ENCODE measurements at regions not wholly inside any gene's neighbourhood (a gene's known extent, or its start where the extent isn't known, plus 50 kb on each side); places are given as distances from the start of the nearest gene placed in this dataset.

DNA sequence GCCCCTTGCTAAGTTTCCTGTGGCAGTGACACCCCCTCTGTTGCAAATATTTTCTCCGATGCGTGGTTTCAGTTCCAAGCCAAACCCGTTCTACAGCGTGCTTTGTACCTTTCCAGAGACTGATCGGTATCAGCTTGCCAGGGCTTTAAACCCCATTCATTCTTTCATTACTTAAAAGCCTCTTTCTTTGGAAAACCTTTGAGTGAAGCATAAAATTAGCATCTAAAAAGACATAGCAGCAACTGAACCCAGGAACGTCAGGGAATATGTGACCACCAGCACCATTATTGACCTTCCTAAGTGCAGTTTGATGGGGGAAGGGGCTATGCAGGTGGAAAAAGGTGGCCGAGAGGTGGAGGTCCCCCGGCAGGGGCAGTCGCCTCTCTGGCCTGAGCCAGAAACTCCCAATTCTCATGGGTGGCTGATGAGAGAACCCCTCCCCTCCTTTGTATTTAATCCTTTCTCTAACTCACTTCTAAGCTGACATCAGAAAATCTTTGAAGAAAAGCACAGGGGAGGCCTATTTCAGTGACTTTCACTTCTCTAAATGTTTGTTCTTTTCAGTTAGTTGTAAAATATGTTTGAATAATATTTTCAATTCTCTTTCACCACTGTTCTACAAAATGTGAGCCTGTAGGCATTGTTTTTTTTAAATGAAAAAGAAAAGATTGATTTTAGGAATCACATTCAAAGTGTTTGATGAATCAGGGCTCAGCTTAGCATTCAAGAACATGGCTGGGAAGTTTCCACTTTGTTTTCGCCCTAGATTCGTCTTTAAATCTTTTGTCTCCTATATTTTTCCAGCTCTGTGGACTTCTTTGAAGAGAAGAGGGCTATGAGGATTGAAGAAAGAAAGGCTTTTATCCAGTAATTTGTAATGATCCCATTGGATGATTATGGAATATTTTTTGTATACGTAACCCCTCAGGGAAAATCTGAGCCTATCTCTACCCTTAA is 89.2 kb downstream of the RSPH3 start:
- TF ChIP-seq, protein P1, sequence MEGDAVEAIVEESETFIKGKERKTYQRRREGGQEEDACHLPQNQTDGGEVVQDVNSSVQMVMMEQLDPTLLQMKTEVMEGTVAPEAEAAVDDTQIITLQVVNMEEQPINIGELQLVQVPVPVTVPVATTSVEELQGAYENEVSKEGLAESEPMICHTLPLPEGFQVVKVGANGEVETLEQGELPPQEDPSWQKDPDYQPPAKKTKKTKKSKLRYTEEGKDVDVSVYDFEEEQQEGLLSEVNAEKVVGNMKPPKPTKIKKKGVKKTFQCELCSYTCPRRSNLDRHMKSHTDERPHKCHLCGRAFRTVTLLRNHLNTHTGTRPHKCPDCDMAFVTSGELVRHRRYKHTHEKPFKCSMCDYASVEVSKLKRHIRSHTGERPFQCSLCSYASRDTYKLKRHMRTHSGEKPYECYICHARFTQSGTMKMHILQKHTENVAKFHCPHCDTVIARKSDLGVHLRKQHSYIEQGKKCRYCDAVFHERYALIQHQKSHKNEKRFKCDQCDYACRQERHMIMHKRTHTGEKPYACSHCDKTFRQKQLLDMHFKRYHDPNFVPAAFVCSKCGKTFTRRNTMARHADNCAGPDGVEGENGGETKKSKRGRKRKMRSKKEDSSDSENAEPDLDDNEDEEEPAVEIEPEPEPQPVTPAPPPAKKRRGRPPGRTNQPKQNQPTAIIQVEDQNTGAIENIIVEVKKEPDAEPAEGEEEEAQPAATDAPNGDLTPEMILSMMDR (IDR thresholded peaks at IDR 0.05; ENCODE audit: borderline replicate concordance, insufficient read depth, low read depth, low read length), result no peak
- no peak overlapping the region for H3K4me3 ChIP-seq (ENCODE audit: low read depth, low read length)

DNA sequence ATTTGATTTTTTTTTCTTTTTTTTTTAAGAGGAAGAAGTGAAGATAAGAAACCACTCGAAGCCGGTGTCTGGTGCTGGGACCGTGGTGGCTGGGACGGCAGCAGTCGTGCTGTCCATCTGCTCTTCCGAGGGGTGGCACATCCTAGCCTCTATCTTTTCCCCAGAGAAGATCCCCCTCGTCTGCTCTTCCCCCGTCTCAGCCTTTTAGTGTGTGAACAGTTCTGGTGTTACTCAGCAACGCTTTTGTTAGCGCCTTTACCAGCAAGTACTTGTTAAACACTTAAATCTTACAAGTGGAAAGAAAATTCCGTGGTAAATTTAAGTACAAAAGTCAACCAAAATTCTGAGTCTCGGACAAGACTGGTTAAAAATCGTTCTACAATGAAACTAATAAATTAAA is 90.1 kb downstream of the RSPH3 start:
- H3K4me3 ChIP-seq (ENCODE audit: low read depth, low read length), result no peak overlapping the region

DNA sequence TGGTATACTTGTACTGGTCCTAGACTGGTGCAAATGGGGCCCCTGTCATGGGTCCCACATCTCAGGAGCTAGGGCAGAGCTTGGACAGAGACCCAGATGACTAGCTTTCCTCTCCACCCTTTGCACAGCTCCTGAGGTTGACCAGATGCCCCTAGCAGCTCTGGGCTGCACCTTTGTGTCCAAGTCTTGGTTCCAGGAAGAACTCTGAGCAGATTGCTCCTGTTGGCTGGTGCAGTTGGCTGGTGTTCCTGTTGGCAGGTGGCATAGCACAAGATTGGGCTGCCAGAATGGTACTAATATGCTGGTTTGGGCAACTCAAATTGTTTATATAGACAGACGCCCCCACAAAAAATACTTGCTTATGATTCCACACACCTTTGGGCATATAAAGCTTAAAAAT is 89.4 kb upstream of the EZR start:
- no peak overlapping the region for H3K4me3 ChIP-seq (ENCODE audit: low read depth, low read length)
- TF ChIP-seq, protein P1 (IDR thresholded peaks at IDR 0.05; ENCODE audit: borderline replicate concordance, insufficient read depth, low read depth, low read length), result no peak

More for the DNA sequence above, 90.1 kb downstream of the RSPH3 start:
- TF ChIP-seq, protein P1 (IDR thresholded peaks at IDR 0.05; ENCODE audit: borderline replicate concordance, insufficient read depth, low read depth, low read length), result no peak

GRCh38 chr6:158907931-158908330 is 88.8 kb upstream of the EZR start:
- no peak overlapping the region for H3K4me3 ChIP-seq (ENCODE audit: low read depth, low read length)
- TF ChIP-seq, protein P1 (IDR thresholded peaks at IDR 0.05; ENCODE audit: borderline replicate concordance, insufficient read depth, low read depth, low read length), result no peak

DNA sequence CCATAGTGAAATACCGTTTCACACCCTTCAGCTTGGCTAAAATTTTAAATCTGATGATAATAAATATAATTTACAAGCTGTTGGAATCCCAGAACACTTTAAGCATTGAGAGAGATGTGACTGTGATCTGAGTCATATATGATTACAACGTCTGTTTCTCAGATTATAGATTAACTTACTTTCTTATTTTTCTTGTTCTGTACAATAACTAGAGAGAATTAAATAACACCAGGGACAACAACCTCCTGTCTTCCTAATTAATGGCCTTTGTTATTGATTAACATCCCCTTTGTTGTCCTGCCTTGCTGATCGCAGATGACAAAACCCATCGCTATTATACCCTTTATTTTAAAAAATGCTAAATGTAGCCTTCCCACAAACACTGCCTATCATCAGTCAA is 87.8 kb upstream of the EZR start:
- TF ChIP-seq, protein P1 (IDR thresholded peaks at IDR 0.05; ENCODE audit: borderline replicate concordance, insufficient read depth, low read depth, low read length), result no peak
- no peak overlapping the region for H3K4me3 ChIP-seq (ENCODE audit: low read depth, low read length)

DNA sequence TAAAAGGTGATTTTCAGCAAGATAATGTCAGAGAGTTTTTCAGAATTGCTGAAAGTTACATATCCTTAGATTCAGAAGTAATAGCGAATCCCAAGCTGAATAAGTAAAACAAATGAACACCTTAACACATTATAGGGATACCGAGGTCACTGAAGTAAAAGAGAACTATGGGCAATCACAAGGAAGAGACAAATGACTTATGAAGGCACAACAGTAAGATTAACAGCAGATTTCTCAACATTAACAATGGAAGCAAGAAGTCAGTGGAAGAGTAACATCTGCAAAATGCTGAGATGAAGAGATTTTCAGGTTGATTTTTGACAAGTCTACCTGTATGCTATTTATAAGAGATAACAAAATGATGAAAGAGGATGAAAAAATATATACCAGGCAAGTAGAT is 86.1 kb upstream of the EZR start:
- TF ChIP-seq, protein P1 (IDR thresholded peaks at IDR 0.05; ENCODE audit: borderline replicate concordance, insufficient read depth, low read depth, low read length), result no peak
- no peak overlapping the region for H3K4me3 ChIP-seq (ENCODE audit: low read depth, low read length)

- no peak overlapping the region for H3K4me3 ChIP-seq (ENCODE audit: low read depth, low read length)
- TF ChIP-seq, protein P1 (IDR thresholded peaks at IDR 0.05; ENCODE audit: borderline replicate concordance, insufficient read depth, low read depth, low read length), result no peak
Measured at GRCh38 chr6:158903801-158904200, 84.6 kb upstream of the EZR start.

All from GM12875 (cell line).